ENCODE measurements at regions not wholly inside any gene's neighbourhood (a gene's known extent, or its start where the extent isn't known, plus 50 kb on each side); places are given as distances from the start of the nearest gene placed in this dataset.

GRCh38 chr12:102342281-102343006 lies 137.9 kb downstream of the IGF1 start:
- CTCF ChIA-PET (ENCODE audit: partially characterized antibody): interaction anchor here (1.0 kb wide), 1 partner anchor 9 kb away, joined by 3 read pairs; no protein-coding TSS in a partner anchor
- Histone ChIP-seq H4K20me1 (replicated peaks in 1 of 2; ENCODE audit: control insufficient read depth in 1 of 2, insufficient read depth in 2 of 2, low read length in 2 of 2) (no peaks in the 10 kb centered on the region), H4K8ac (ENCODE audit: extremely low read depth, insufficient read depth, low read length) (no peak overlapping the region), H2BK15ac (ENCODE audit: low read length) (no peak overlapping the region), H3K23ac (ENCODE audit: insufficient read length) (no peak overlapping the region), H3K79me2 (ENCODE audit: control insufficient read depth in 1 of 2, insufficient read depth in 2 of 2, low read length in 2 of 2) (no peaks in the 10 kb centered on the region), H3K56ac (replicated peaks; ENCODE audit: insufficient read length, low read depth, low read length) (no peak overlapping the region), H3K9me3 (ENCODE audit: insufficient read depth in 2 of 2, low read depth in 1 of 2, low read length in 1 of 2) (0 out of 4 replicates have a peak, but pooled peaks cover 0 to 3% of the 10 kb centered on the region in 2 experiments), H4K5ac (ENCODE audit: insufficient read length, low read depth, low read length) (no peak overlapping the region), H3K4me2 (ENCODE audit: insufficient read depth in 1 of 2, low read depth in 2 of 2, low read length in 2 of 2) (no peak overlapping the region), H2BK120ac (replicated peaks; ENCODE audit: low read depth, low read length) (no peak overlapping the region), H3K36me3 (ENCODE audit: control insufficient read depth in 2 of 4, insufficient read depth in 4 of 4, low read length in 3 of 4) (no peaks in the 10 kb centered on the region), H3K14ac (ENCODE audit: insufficient read length) (no peak overlapping the region), H3K23me2 (ENCODE audit: low read depth, low read length) (peaks cover 1% of the 10 kb centered on the region; the same call in 1 of the 2 replicates), H3K9ac (replicated peaks in 1 of 4; ENCODE audit: extremely low read depth in 1 of 4, low read depth in 3 of 4, low read length in 3 of 4) (no peak overlapping the region), H2BK20ac (ENCODE audit: low read length) (no peak overlapping the region), H3K4ac (replicated peaks; ENCODE audit: insufficient read length, low read depth, low read length) (no peak overlapping the region), H4K91ac (replicated peaks; ENCODE audit: insufficient read length, low read length) (no peak overlapping the region), H3K4me1 (replicated peaks in 1 of 4; ENCODE audit: control insufficient read depth in 3 of 4, insufficient read depth in 4 of 4, low read length in 3 of 4) (no peaks in the 10 kb centered on the region), H2BK12ac (ENCODE audit: low read depth, low read length) (no peak overlapping the region), H3K18ac (ENCODE audit: extremely low read depth, low read length) (no peak overlapping the region), H2AFZ (ENCODE audit: low read length) (no peak overlapping the region), H3K27ac (ENCODE audit: low read depth, low read length) (no peak overlapping the region), H2AK5ac (ENCODE audit: low read depth, low read length) (no peak overlapping the region), H2BK5ac (ENCODE audit: low read depth, low read length) (no peak overlapping the region), H3K79me1 (ENCODE audit: low read depth, low read length) (no peaks in the 10 kb centered on the region), H3K4me3 (ENCODE audit: extremely low read depth in 1 of 4, insufficient read depth in 2 of 4, low read depth in 3 of 4, low read length in 4 of 4) (no peak overlapping the region), H3K27me3 (replicated peaks in 1 of 4; ENCODE audit: control insufficient read depth in 3 of 4, extremely low read depth in 1 of 4, insufficient read depth in 3 of 4, low read length in 3 of 4) (no peaks in the 10 kb centered on the region)
- DNase-seq (ENCODE audit: low read depth in 1 of 2, low spot score in 2 of 2): no peak
- POLR2A ChIA-PET (ENCODE audit: partially characterized antibody): no interaction called here
- no peak for FAIRE-seq
- 85% methylated on average over 3 of the region's 3 CpGs; no CpG with 5 or more reads in 1 of the 2 experiments for whole genome bisulfite sequencing, 2 experiments (ENCODE audit: extremely low coverage in 1 of 2, insufficient coverage in 1 of 2, insufficient read length in 1 of 2, insufficient replicate concordance in 2 of 2, low coverage in 1 of 2, low lambda C conversion rate in 2 of 2, missing lambda C conversion rate in 1 of 2)
- no peak for TF ChIP-seq BRCA1 (IDR thresholded peaks at IDR 0.05; ENCODE audit: low read depth, low read length)
- TF ChIP-seq EP300 (IDR thresholded peaks at IDR 0.05; ENCODE audit: borderline replicate concordance in 1 of 2, low read depth in 2 of 2, low read length in 2 of 2): no peak
- TF ChIP-seq RXRA (IDR thresholded peaks at IDR 0.05; ENCODE audit: insufficient read depth, low read depth, low read length): no peak
- no peak for TF ChIP-seq POU5F1 (IDR thresholded peaks at IDR 0.05; ENCODE audit: low read depth, low read length)
- TF ChIP-seq NRF1 (IDR thresholded peaks at IDR 0.05; ENCODE audit: low read depth, low read length): no peak
- no peak for TF ChIP-seq GABPA (IDR thresholded peaks at IDR 0.05; ENCODE audit: borderline replicate concordance, insufficient read depth, low read length)
- no peak for TF ChIP-seq MAFK (IDR thresholded peaks at IDR 0.05; ENCODE audit: low read depth, low read length)
- TF ChIP-seq, protein P1, sequence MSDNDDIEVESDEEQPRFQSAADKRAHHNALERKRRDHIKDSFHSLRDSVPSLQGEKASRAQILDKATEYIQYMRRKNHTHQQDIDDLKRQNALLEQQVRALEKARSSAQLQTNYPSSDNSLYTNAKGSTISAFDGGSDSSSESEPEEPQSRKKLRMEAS (IDR thresholded peaks at IDR 0.05): no peak
- no peak for TF ChIP-seq KDM4A (IDR thresholded peaks at IDR 0.05; ENCODE audit: low read depth, low read length, severe bottlenecking)
- TF ChIP-seq POLR2A (IDR thresholded peaks at IDR 0.05; ENCODE audit: control extremely low read depth in 1 of 2, low read depth in 2 of 2, low read length in 2 of 2): no peak
- TF ChIP-seq, protein P2, sequence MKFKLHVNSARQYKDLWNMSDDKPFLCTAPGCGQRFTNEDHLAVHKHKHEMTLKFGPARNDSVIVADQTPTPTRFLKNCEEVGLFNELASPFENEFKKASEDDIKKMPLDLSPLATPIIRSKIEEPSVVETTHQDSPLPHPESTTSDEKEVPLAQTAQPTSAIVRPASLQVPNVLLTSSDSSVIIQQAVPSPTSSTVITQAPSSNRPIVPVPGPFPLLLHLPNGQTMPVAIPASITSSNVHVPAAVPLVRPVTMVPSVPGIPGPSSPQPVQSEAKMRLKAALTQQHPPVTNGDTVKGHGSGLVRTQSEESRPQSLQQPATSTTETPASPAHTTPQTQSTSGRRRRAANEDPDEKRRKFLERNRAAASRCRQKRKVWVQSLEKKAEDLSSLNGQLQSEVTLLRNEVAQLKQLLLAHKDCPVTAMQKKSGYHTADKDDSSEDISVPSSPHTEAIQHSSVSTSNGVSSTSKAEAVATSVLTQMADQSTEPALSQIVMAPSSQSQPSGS (IDR thresholded peaks at IDR 0.05; ENCODE audit: low read length): no peak
- no peak for TF ChIP-seq JUN (IDR thresholded peaks at IDR 0.05; ENCODE audit: low read depth, low read length)
